ENCODE measurements at regions not wholly inside any gene's neighbourhood (a gene's known extent, or its start where the extent isn't known, plus 50 kb on each side); places are given as distances from the start of the nearest gene placed in this dataset.

GRCh38 chr1:58931756-58932155 lies 147.9 kb upstream of the JUN start:
- intact Hi-C loops (cut with micrococcal nuclease), result no loop called here
- peaks cover 7 to 19% of the 10 kb centered on the region in 2 experiments for H3K4me1 ChIP-seq (replicated peaks in 1 of 2; ENCODE audit: control insufficient read depth in 2 of 2, insufficient read depth in 2 of 2, low read length in 2 of 2)
- ChIA-PET CTCF (ENCODE audit: low intra/inter-chr PET ratio) (no interaction called here), POLR2A (interaction anchor here (0.7 kb wide), 1 partner anchor 22 kb away, joined by 4 read pairs; no protein-coding TSS in a partner anchor)
- TF ChIP-seq RFX5 (IDR thresholded peaks at IDR 0.05; ENCODE audit: low read depth, low read length), result no peak
- no peak for TF ChIP-seq TAF9B (IDR thresholded peaks at IDR 0.05; ENCODE audit: partially characterized antibody)
- no peak for TF ChIP-seq ZNF785 (CRISPR knock-in tag; IDR thresholded peaks at IDR 0.05)
- no peak for TF ChIP-seq RBM39 (optimal IDR thresholded peaks at IDR 0.05; ENCODE audit: low read depth, low read length)
- TF ChIP-seq WHSC1 (IDR thresholded peaks at IDR 0.05; ENCODE audit: low read length), result no peak
- H3K27me3 ChIP-seq (ENCODE audit: control insufficient read depth in 2 of 2, insufficient read depth in 2 of 2, low read length in 2 of 2), result peaks cover 0 to 3% of the 10 kb centered on the region in 2 experiments; a peak in 2 of 5 replicates
- in situ Hi-C loops (cut with MboI), result no loop called here
- no peaks in the 10 kb centered on the region for H3K79me2 ChIP-seq (ENCODE audit: control insufficient read depth, insufficient read depth, low read length)
- no peak overlapping the region for H3K27ac ChIP-seq (ENCODE audit: extremely low read depth, low read depth, low read length)
- DNase-seq (ENCODE audit: extremely low read depth in 1 of 4, low spot score in 3 of 4) (no peak), FAIRE-seq (no peak), ATAC-seq (no peak)
- no peak overlapping the region for H3K4me2 ChIP-seq (ENCODE audit: insufficient read depth, low read length)
- no peak overlapping the region for H3K4me3 ChIP-seq
- no peaks in the 10 kb centered on the region for H3K36me3 ChIP-seq (ENCODE audit: control insufficient read depth, insufficient read depth, low read length)
- 0 out of 2 replicates have a peak, but pooled peaks cover 3% of the 10 kb centered on the region for H3K9me3 ChIP-seq (replicated peaks; ENCODE audit: control insufficient read depth, insufficient read depth, low read depth, low read length)
- no peaks in the 10 kb centered on the region for H3K9me1 ChIP-seq (ENCODE audit: control insufficient read depth, insufficient read depth, low read length)
- 31% methylated on average over 6 of the region's 6 CpGs for WGBS (ENCODE audit: insufficient coverage, low coverage, missing lambda C conversion rate)
- no peak overlapping the region for H2AFZ ChIP-seq (ENCODE audit: low read depth, low read length)
- no peak overlapping the region for H3K9ac ChIP-seq (ENCODE audit: insufficient read depth in 1 of 2, low read depth in 2 of 2, low read length in 2 of 2)
- no peaks in the 10 kb centered on the region; the same call in 1 of the 2 replicates for H4K20me1 ChIP-seq (replicated peaks; ENCODE audit: control insufficient read depth, insufficient read depth, low read length)
- no TSS peak for BruUV-seq (replicated peaks)

- FAIRE-seq (no peak), DNase-seq (ENCODE audit: extremely low read depth in 1 of 4, low spot score in 3 of 4) (no peak), ATAC-seq (no peak)
- ChIA-PET CTCF (ENCODE audit: low intra/inter-chr PET ratio) (no interaction called here), POLR2A (interaction anchor here (1.5 kb wide), 1 partner anchor 9 kb away, joined by 3 read pairs; no protein-coding TSS in a partner anchor)
- H3K4me1 ChIP-seq (replicated peaks in 1 of 2; ENCODE audit: control insufficient read depth in 2 of 2, insufficient read depth in 2 of 2, low read length in 2 of 2), result peaks cover 7 to 19% of the 10 kb centered on the region in 2 experiments
- 0 out of 2 replicates have a peak, but pooled peaks have one; percentile 32 for TF ChIP-seq NFIC (IDR thresholded peaks at IDR 0.05)
- no peak for TF ChIP-seq ZFPM2 (CRISPR knock-in tag; IDR thresholded peaks at IDR 0.05)
- H3K9me1 ChIP-seq (ENCODE audit: control insufficient read depth, insufficient read depth, low read length), result no peaks in the 10 kb centered on the region
- no peak overlapping the region for H3K4me2 ChIP-seq (ENCODE audit: insufficient read depth, low read length)
- no peaks in the 10 kb centered on the region for H3K79me2 ChIP-seq (ENCODE audit: control insufficient read depth, insufficient read depth, low read length)
- H3K9me3 ChIP-seq (replicated peaks; ENCODE audit: control insufficient read depth, insufficient read depth, low read depth, low read length), result 0 out of 2 replicates have a peak, but pooled peaks cover 3% of the 10 kb centered on the region
- intact Hi-C loops (cut with micrococcal nuclease), result no loop called here
- no peak overlapping the region for H3K4me3 ChIP-seq
- H4K20me1 ChIP-seq (replicated peaks; ENCODE audit: control insufficient read depth, insufficient read depth, low read length), result no peaks in the 10 kb centered on the region
- no peaks in the 10 kb centered on the region; a peak in 1 of 5 replicates for H3K27me3 ChIP-seq (ENCODE audit: control insufficient read depth in 2 of 2, insufficient read depth in 2 of 2, low read length in 2 of 2)
- no peaks in the 10 kb centered on the region for H3K36me3 ChIP-seq (ENCODE audit: control insufficient read depth, insufficient read depth, low read length)
- in situ Hi-C loops (cut with MboI), result no loop called here
- BruUV-seq (replicated peaks), result no TSS peak
- WGBS (ENCODE audit: insufficient coverage, low coverage, missing lambda C conversion rate), result 37% methylated on average over 4 of the region's 4 CpGs
- H3K27ac ChIP-seq (ENCODE audit: extremely low read depth, low read depth, low read length), result no peak overlapping the region
- no peak overlapping the region for H2AFZ ChIP-seq (ENCODE audit: low read depth, low read length)
- no peak overlapping the region for H3K9ac ChIP-seq (ENCODE audit: insufficient read depth in 1 of 2, low read depth in 2 of 2, low read length in 2 of 2)
These were observed 149.2 kb upstream of the JUN start for GRCh38 chr1:58932859-58933598.
